ENCODE measurements at regions not wholly inside any gene's neighbourhood (a gene's known extent, or its start where the extent isn't known, plus 50 kb on each side); places are given as distances from the start of the nearest gene placed in this dataset.

- H3K18ac ChIP-seq (ENCODE audit: low read length) = no peak overlapping the region
- no peaks in the 10 kb centered on the region for H3K79me2 ChIP-seq (ENCODE audit: control insufficient read depth, insufficient read depth, low read length)
- DNase-seq = no peak
- H3K79me1 ChIP-seq (ENCODE audit: low read length) = no peaks in the 10 kb centered on the region
- no peak overlapping the region for H3K27ac ChIP-seq (ENCODE audit: low read depth, low read length)
- no peak overlapping the region for H3K4me3 ChIP-seq (ENCODE audit: low read length)
- no peak overlapping the region for H2BK15ac ChIP-seq (replicated peaks; ENCODE audit: low read depth)
- H4K8ac ChIP-seq (ENCODE audit: low read depth, low read length) = no peak overlapping the region
- H3K4me2 ChIP-seq (ENCODE audit: low read length) = no peak overlapping the region
- H2BK120ac ChIP-seq (ENCODE audit: low read depth, low read length) = no peak overlapping the region
- no peaks in the 10 kb centered on the region for H3K27me3 ChIP-seq (ENCODE audit: insufficient read depth, low read length, poor library complexity)
- H3K4ac ChIP-seq (ENCODE audit: low read depth, low read length) = no peak overlapping the region
- peaks cover 8% of the 10 kb centered on the region for H3K4me1 ChIP-seq (ENCODE audit: control insufficient read depth, low read depth, low read length)
- H3K56ac ChIP-seq (ENCODE audit: low read length) = no peak overlapping the region
- no peak overlapping the region for H2BK5ac ChIP-seq (ENCODE audit: low read length)
- no peak overlapping the region for H3K23ac ChIP-seq (ENCODE audit: low read length)
- H4K5ac ChIP-seq (ENCODE audit: low read length) = no peak overlapping the region
- no peaks in the 10 kb centered on the region for H3K36me3 ChIP-seq (ENCODE audit: control insufficient read depth, insufficient read depth, low read length)
- no peak overlapping the region for H2AK5ac ChIP-seq (ENCODE audit: low read length)
- H3K9ac ChIP-seq (ENCODE audit: low read length) = no peak overlapping the region
These were observed 57.5 kb downstream of the MAGEF1 start for GRCh38 chr3:184654375-184654774.

- WGBS (ENCODE audit: extremely low coverage, insufficient coverage, low lambda C conversion rate) = no CpG with 5 or more reads among the region's 6 CpGs
These were observed 59.4 kb downstream of the MAGEF1 start for GRCh38 chr3:184652465-184652864.

GRCh38 chr3:184651904-184652303, 60.0 kb downstream of the MAGEF1 start:
- H3K4ac ChIP-seq (ENCODE audit: low read depth, low read length) = no peak overlapping the region
- H3K56ac ChIP-seq (ENCODE audit: low read length) = no peak overlapping the region
- no peaks in the 10 kb centered on the region for H3K27me3 ChIP-seq (ENCODE audit: insufficient read depth, low read length, poor library complexity)
- no peak overlapping the region for H2BK5ac ChIP-seq (ENCODE audit: low read length)
- no peak overlapping the region for H3K23ac ChIP-seq (ENCODE audit: low read length)
- H2BK120ac ChIP-seq (ENCODE audit: low read depth, low read length) = no peak overlapping the region
- DNase-seq = no peak
- no peak overlapping the region for H2BK15ac ChIP-seq (replicated peaks; ENCODE audit: low read depth)
- no peak overlapping the region for H3K4me3 ChIP-seq (ENCODE audit: low read length)
- no peaks in the 10 kb centered on the region for H3K4me1 ChIP-seq (ENCODE audit: control insufficient read depth, low read depth, low read length)
- H3K79me2 ChIP-seq (ENCODE audit: control insufficient read depth, insufficient read depth, low read length) = no peaks in the 10 kb centered on the region
- no peak overlapping the region for H3K4me2 ChIP-seq (ENCODE audit: low read length)
- WGBS (ENCODE audit: extremely low coverage, insufficient coverage, low lambda C conversion rate) = no CpG with 5 or more reads among the region's 6 CpGs
- H3K27ac ChIP-seq (ENCODE audit: low read depth, low read length) = no peak overlapping the region
- no peaks in the 10 kb centered on the region for H3K79me1 ChIP-seq (ENCODE audit: low read length)
- no peak overlapping the region for H3K9ac ChIP-seq (ENCODE audit: low read length)
- H2AK5ac ChIP-seq (ENCODE audit: low read length) = no peak overlapping the region
- H3K36me3 ChIP-seq (ENCODE audit: control insufficient read depth, insufficient read depth, low read length) = no peaks in the 10 kb centered on the region
- no peak overlapping the region for H4K8ac ChIP-seq (ENCODE audit: low read depth, low read length)
- H4K5ac ChIP-seq (ENCODE audit: low read length) = no peak overlapping the region
- H3K18ac ChIP-seq (ENCODE audit: low read length) = no peak overlapping the region

More at GRCh38 chr3:184652465-184652864, 59.4 kb downstream of the MAGEF1 start:
- no peak for DNase-seq
- H3K4me2 ChIP-seq (ENCODE audit: low read length) = no peak overlapping the region
- no peak overlapping the region for H3K56ac ChIP-seq (ENCODE audit: low read length)
- no peak overlapping the region for H4K8ac ChIP-seq (ENCODE audit: low read depth, low read length)
- H2BK120ac ChIP-seq (ENCODE audit: low read depth, low read length) = no peak overlapping the region
- no peak overlapping the region for H3K9ac ChIP-seq (ENCODE audit: low read length)
- H3K18ac ChIP-seq (ENCODE audit: low read length) = no peak overlapping the region
- no peaks in the 10 kb centered on the region for H3K79me1 ChIP-seq (ENCODE audit: low read length)
- no peaks in the 10 kb centered on the region for H3K27me3 ChIP-seq (ENCODE audit: insufficient read depth, low read length, poor library complexity)
- no peak overlapping the region for H4K5ac ChIP-seq (ENCODE audit: low read length)
- no peak overlapping the region for H3K23ac ChIP-seq (ENCODE audit: low read length)
- H3K4me3 ChIP-seq (ENCODE audit: low read length) = no peak overlapping the region
- no peak overlapping the region for H2BK5ac ChIP-seq (ENCODE audit: low read length)
- no peak overlapping the region for H3K27ac ChIP-seq (ENCODE audit: low read depth, low read length)
- H3K4ac ChIP-seq (ENCODE audit: low read depth, low read length) = no peak overlapping the region
- H3K4me1 ChIP-seq (ENCODE audit: control insufficient read depth, low read depth, low read length) = no peaks in the 10 kb centered on the region
- H2AK5ac ChIP-seq (ENCODE audit: low read length) = peak overlapping the region; percentile 43
- no peaks in the 10 kb centered on the region for H3K36me3 ChIP-seq (ENCODE audit: control insufficient read depth, insufficient read depth, low read length)
- H2BK15ac ChIP-seq (replicated peaks; ENCODE audit: low read depth) = no peak overlapping the region
- H3K79me2 ChIP-seq (ENCODE audit: control insufficient read depth, insufficient read depth, low read length) = no peaks in the 10 kb centered on the region

- Histone ChIP-seq H2BK15ac (replicated peaks; ENCODE audit: low read depth) (no peak overlapping the region), H3K56ac (ENCODE audit: low read length) (no peak overlapping the region), H3K4me3 (ENCODE audit: low read length) (no peak overlapping the region), H2BK120ac (ENCODE audit: low read depth, low read length) (no peak overlapping the region), H4K8ac (ENCODE audit: low read depth, low read length) (no peak overlapping the region), H3K79me2 (ENCODE audit: control insufficient read depth, insufficient read depth, low read length) (no peaks in the 10 kb centered on the region), H3K23ac (ENCODE audit: low read length) (no peak overlapping the region), H3K4me1 (ENCODE audit: control insufficient read depth, low read depth, low read length) (peaks cover 15% of the 10 kb centered on the region), H3K36me3 (ENCODE audit: control insufficient read depth, insufficient read depth, low read length) (no peaks in the 10 kb centered on the region), H3K18ac (ENCODE audit: low read length) (no peak overlapping the region), H3K4ac (ENCODE audit: low read depth, low read length) (no peak overlapping the region), H2AK5ac (ENCODE audit: low read length) (no peak overlapping the region), H3K9ac (ENCODE audit: low read length) (no peak overlapping the region), H3K4me2 (ENCODE audit: low read length) (no peak overlapping the region), H3K27ac (ENCODE audit: low read depth, low read length) (no peak overlapping the region), H3K79me1 (ENCODE audit: low read length) (no peaks in the 10 kb centered on the region), H3K27me3 (ENCODE audit: insufficient read depth, low read length, poor library complexity) (no peaks in the 10 kb centered on the region), H2BK5ac (ENCODE audit: low read length) (no peak overlapping the region), H4K5ac (ENCODE audit: low read length) (no peak overlapping the region)
- WGBS (ENCODE audit: extremely low coverage, insufficient coverage, low lambda C conversion rate) = no CpG with 5 or more reads among the region's 10 CpGs
- DNase-seq = no peak
These were observed 63.2 kb downstream of the MAGEF1 start for GRCh38 chr3:184648636-184649035.

- Histone ChIP-seq H3K79me2 (ENCODE audit: control insufficient read depth, insufficient read depth, low read length) (no peaks in the 10 kb centered on the region), H3K18ac (ENCODE audit: low read length) (no peak overlapping the region), H3K79me1 (ENCODE audit: low read length) (no peaks in the 10 kb centered on the region), H4K8ac (ENCODE audit: low read depth, low read length) (no peak overlapping the region), H3K4me1 (ENCODE audit: control insufficient read depth, low read depth, low read length) (peaks cover 23% of the 10 kb centered on the region), H2BK15ac (replicated peaks; ENCODE audit: low read depth) (no peak overlapping the region), H3K23ac (ENCODE audit: low read length) (no peak overlapping the region), H3K27ac (ENCODE audit: low read depth, low read length) (no peak overlapping the region), H3K4me2 (ENCODE audit: low read length) (no peak overlapping the region), H3K56ac (ENCODE audit: low read length) (peak overlapping the region; percentile 17), H2BK5ac (ENCODE audit: low read length) (no peak overlapping the region), H4K5ac (ENCODE audit: low read length) (no peak overlapping the region), H2AK5ac (ENCODE audit: low read length) (peak overlapping the region; percentile 55), H3K4me3 (ENCODE audit: low read length) (no peak overlapping the region), H3K27me3 (ENCODE audit: insufficient read depth, low read length, poor library complexity) (no peaks in the 10 kb centered on the region), H3K9ac (ENCODE audit: low read length) (no peak overlapping the region), H2BK120ac (ENCODE audit: low read depth, low read length) (no peak overlapping the region), H3K36me3 (ENCODE audit: control insufficient read depth, insufficient read depth, low read length) (no peaks in the 10 kb centered on the region), H3K4ac (ENCODE audit: low read depth, low read length) (peak overlapping the region; percentile 56)
- no CpG with 5 or more reads among the region's 7 CpGs for WGBS (ENCODE audit: extremely low coverage, insufficient coverage, low lambda C conversion rate)
- DNase-seq = no peak
These were observed 64.4 kb downstream of the MAGEF1 start for GRCh38 chr3:184647405-184647936.

- H2BK5ac ChIP-seq (ENCODE audit: low read length) = no peak overlapping the region
- no peaks in the 10 kb centered on the region for H3K36me3 ChIP-seq (ENCODE audit: control insufficient read depth, insufficient read depth, low read length)
- no peaks in the 10 kb centered on the region for H3K79me1 ChIP-seq (ENCODE audit: low read length)
- H3K18ac ChIP-seq (ENCODE audit: low read length) = no peak overlapping the region
- no peak overlapping the region for H3K23ac ChIP-seq (ENCODE audit: low read length)
- H3K4me2 ChIP-seq (ENCODE audit: low read length) = no peak overlapping the region
- H2BK15ac ChIP-seq (replicated peaks; ENCODE audit: low read depth) = no peak overlapping the region
- WGBS (ENCODE audit: extremely low coverage, insufficient coverage, low lambda C conversion rate) = no CpG with 5 or more reads among the region's 3 CpGs
- peak overlapping the region; percentile 31 for H3K27ac ChIP-seq (ENCODE audit: low read depth, low read length)
- no peak overlapping the region for H3K56ac ChIP-seq (ENCODE audit: low read length)
- no peak overlapping the region for H4K8ac ChIP-seq (ENCODE audit: low read depth, low read length)
- no peak overlapping the region for H2AK5ac ChIP-seq (ENCODE audit: low read length)
- H3K79me2 ChIP-seq (ENCODE audit: control insufficient read depth, insufficient read depth, low read length) = no peaks in the 10 kb centered on the region
- H3K9ac ChIP-seq (ENCODE audit: low read length) = no peak overlapping the region
- no peaks in the 10 kb centered on the region for H3K27me3 ChIP-seq (ENCODE audit: insufficient read depth, low read length, poor library complexity)
- H4K5ac ChIP-seq (ENCODE audit: low read length) = no peak overlapping the region
- no peak overlapping the region for H2BK120ac ChIP-seq (ENCODE audit: low read depth, low read length)
- peak; percentile 78 for DNase-seq
- peaks cover 28% of the 10 kb centered on the region for H3K4me1 ChIP-seq (ENCODE audit: control insufficient read depth, low read depth, low read length)
- no peak overlapping the region for H3K4me3 ChIP-seq (ENCODE audit: low read length)
- H3K4ac ChIP-seq (ENCODE audit: low read depth, low read length) = no peak overlapping the region
These were observed 66.5 kb downstream of the MAGEF1 start for GRCh38 chr3:184645336-184645735.

All from mesendoderm (in vitro differentiated cells).